GM12891 (cell line): ENCODE measurements at regions not wholly inside any gene's neighbourhood (a gene's known extent, or its start where the extent isn't known, plus 50 kb on each side); places are given as distances from the start of the nearest gene placed in this dataset.

ENCODE experiments used
- POLR2A ChIP-seq: IDR thresholded peaks from 2 replicates; pipeline ENCODE4 v1.6.1; 2011; ENCODE audit warnings: low read depth, low read length, control low read depth
- POLR2AphosphoS5 ChIP-seq: IDR thresholded peaks from 2 replicates; pipeline ENCODE4 v1.6.1; 2011; ENCODE audit warnings: low read depth, low read length, control low read depth
- TAF1 ChIP-seq: IDR thresholded peaks from 2 replicates; pipeline ENCODE4 v1.6.1; 2011; ENCODE audit warnings: low read depth, low read length, control low read depth

DNA sequence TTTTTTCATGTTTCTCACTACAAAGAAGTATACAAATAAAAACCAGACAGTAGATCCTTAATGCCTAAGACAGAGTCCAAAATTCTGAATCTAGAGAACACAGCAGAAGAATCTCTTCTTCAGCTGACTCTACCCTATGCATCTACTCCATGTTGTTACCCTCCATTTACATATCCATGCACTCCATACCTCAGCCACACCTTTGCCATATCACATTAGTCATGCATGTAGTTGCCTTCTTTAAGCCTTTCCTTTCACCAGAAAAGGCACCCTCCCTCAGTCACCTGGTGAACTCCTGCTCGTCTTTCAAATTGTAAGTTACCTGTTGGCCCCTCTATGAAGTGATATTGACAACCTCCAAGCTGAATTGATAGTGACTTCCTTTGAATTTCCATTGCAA, 271.2 kb upstream of the FAR2 start:
- TF ChIP-seq POLR2AphosphoS5 (no peak), POLR2A (no peak), TAF1 (no peak)
